GM19328 (cell line): ENCODE measurements at regions not wholly inside any gene's neighbourhood (a gene's known extent, or its start where the extent isn't known, plus 50 kb on each side); places are given as distances from the start of the nearest gene placed in this dataset.

Experiments
- ATAC-seq: cut with Tn5 transposase; IDR thresholded peaks from one replicate; pipeline ENCODE4 v1.9.1; 2021; ENCODE audit warnings: mild to moderate bottlenecking, moderate library complexity; ENCODE audit not compliant: unreplicated experiment

GRCh38 chr2:193738892-193739291 is 1544.2 kb upstream of the TMEFF2 start:
- ATAC-seq: no peak

GRCh38 chr2:193712912-193713311 is 1518.2 kb upstream of the TMEFF2 start:
- no peak for ATAC-seq

- ATAC-seq: no peak
These were observed 1508.7 kb upstream of the TMEFF2 start for GRCh38 chr2:193703411-193703810.

GRCh38 chr2:193701484-193701883 is 1506.8 kb upstream of the TMEFF2 start:
- no peak for ATAC-seq

GRCh38 chr2:193695367-193695766 is 1500.6 kb upstream of the TMEFF2 start:
- ATAC-seq: peak; percentile 58

GRCh38 chr2:193693758-193694157 is 1499.0 kb upstream of the TMEFF2 start:
- no peak for ATAC-seq

GRCh38 chr2:193690572-193690971 is 1495.8 kb upstream of the TMEFF2 start:
- no peak for ATAC-seq

GRCh38 chr2:193687195-193687594 is 1492.5 kb upstream of the TMEFF2 start:
- no peak for ATAC-seq

GRCh38 chr2:193679847-193680246 is 1485.1 kb upstream of the TMEFF2 start:
- no peak for ATAC-seq

GRCh38 chr2:193670478-193670877 is 1475.7 kb upstream of the TMEFF2 start:
- no peak for ATAC-seq

- no peak for ATAC-seq
These were observed 1474.0 kb upstream of the TMEFF2 start for GRCh38 chr2:193668557-193669323.

GRCh38 chr2:193627927-193628272 is 1433.2 kb upstream of the TMEFF2 start:
- no peak for ATAC-seq

GRCh38 chr2:193627187-193627926 is 1432.6 kb upstream of the TMEFF2 start:
- no peak for ATAC-seq

- ATAC-seq: no peak
These were observed 1413.7 kb upstream of the TMEFF2 start for GRCh38 chr2:193608451-193608850.

- ATAC-seq: no peak
These were observed 1396.1 kb upstream of the TMEFF2 start for GRCh38 chr2:193590831-193591230.

GRCh38 chr2:193584522-193584938 is 1389.8 kb upstream of the TMEFF2 start:
- peak; percentile 86 for ATAC-seq

- ATAC-seq: no peak
These were observed 1389.1 kb upstream of the TMEFF2 start for GRCh38 chr2:193583638-193584400.

GRCh38 chr2:193581807-193582206 is 1387.1 kb upstream of the TMEFF2 start:
- no peak for ATAC-seq

- no peak for ATAC-seq
These were observed 1385.6 kb upstream of the TMEFF2 start for GRCh38 chr2:193580176-193580950.

- ATAC-seq: no peak
These were observed 1372.2 kb upstream of the TMEFF2 start for GRCh38 chr2:193566886-193567285.

GRCh38 chr2:193566276-193566675 is 1371.5 kb upstream of the TMEFF2 start:
- no peak for ATAC-seq
